WTC11 (cell line): ENCODE measurements at regions not wholly inside any gene's neighbourhood (a gene's known extent, or its start where the extent isn't known, plus 50 kb on each side); places are given as distances from the start of the nearest gene placed in this dataset.

Experiments used
- ARID4B ChIP-seq: sonication (generic); formaldehyde crosslinking; IDR thresholded peaks from 2 replicates; pipeline ENCODE4 v1.8.0; 2023; ENCODE audit warnings: missing genetic modification reagents, mild to moderate bottlenecking, borderline replicate concordance
- CREM ChIP-seq: sonication (generic); formaldehyde crosslinking; IDR thresholded peaks from 2 replicates; pipeline ENCODE4 v1.8.1; 2022; ENCODE audit warnings: mild to moderate bottlenecking, missing genetic modification reagents, moderate library complexity
- CTCF ChIP-seq: fragments of 200-600 bp; IDR thresholded peaks from 2 replicates; pipeline ENCODE4 v1.8.0; 2022; ENCODE audit warnings: antibody characterized with exemption
- E2F4 ChIP-seq: sonication (generic); formaldehyde crosslinking; IDR thresholded peaks from 2 replicates; pipeline ENCODE4 v1.8.1; 2022; ENCODE audit warnings: low read depth, mild to moderate bottlenecking, moderate library complexity, missing genetic modification reagents, borderline replicate concordance
- MLX ChIP-seq: sonication (generic); formaldehyde crosslinking; IDR thresholded peaks from 2 replicates; pipeline ENCODE4 v1.8.1; 2023; ENCODE audit warnings: mild to moderate bottlenecking, missing genetic modification reagents, moderate library complexity
- PRRX2 ChIP-seq: fragments of 250-450 bp; sonication (Bioruptor Pico); IDR thresholded peaks from 2 replicates; pipeline ENCODE4 v1.8.0; 2021; ENCODE audit warnings: mild to moderate bottlenecking
- USF2 ChIP-seq: sonication (generic); formaldehyde crosslinking; IDR thresholded peaks from 2 replicates; pipeline ENCODE4 v1.8.1; 2023; ENCODE audit warnings: mild to moderate bottlenecking, missing genetic modification reagents, moderate library complexity
- ZNF219 ChIP-seq: sonication (generic); formaldehyde crosslinking; IDR thresholded peaks from 2 replicates; pipeline ENCODE4 v1.8.0; 2023; ENCODE audit warnings: missing genetic modification reagents, mild to moderate bottlenecking, borderline replicate concordance

GRCh38 chrX:39601231-39602177 lies 496.3 kb downstream of the BCOR start:
- TF ChIP-seq CTCF = no peak
- no peak for TF ChIP-seq ARID4B (CRISPR knock-in tag)
- TF ChIP-seq PRRX2 (CRISPR knock-in tag) = no peak
- TF ChIP-seq ZNF219 = no peak
- TF ChIP-seq E2F4 (CRISPR knock-in tag) = no peak
- TF ChIP-seq CREM (CRISPR knock-in tag) = no peak
- TF ChIP-seq USF2 (CRISPR knock-in tag) = no peak
- no peak for TF ChIP-seq MLX (CRISPR knock-in tag)
